ENCODE measurements at regions not wholly inside any gene's neighbourhood (a gene's known extent, or its start where the extent isn't known, plus 50 kb on each side); places are given as distances from the start of the nearest gene placed in this dataset.

DNA sequence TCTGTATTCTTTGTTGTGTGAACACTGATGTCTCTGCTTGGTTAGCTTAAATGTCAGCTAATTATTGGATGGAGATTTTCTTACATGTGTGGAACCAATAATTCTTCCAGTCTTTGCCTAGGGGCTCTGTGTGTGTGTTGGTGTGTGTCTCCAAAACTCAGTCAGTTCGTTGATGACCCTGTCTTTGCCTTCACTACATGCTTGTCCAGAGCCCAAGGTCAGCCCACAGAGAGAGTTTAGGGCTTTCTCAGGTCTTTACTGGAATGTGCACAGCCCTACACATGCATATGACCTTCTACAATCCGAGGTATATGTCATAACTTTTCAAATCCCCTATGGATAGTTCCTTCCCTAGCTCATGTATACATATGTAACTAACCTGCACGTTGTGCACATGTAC, 74.1 kb upstream of the LDAH start:
- no peak overlapping the region for H3K4me3 Mint-ChIP-seq (ENCODE audit: low read depth, unreplicated experiment)
- DNase-seq = no peak
- CTCF ChIA-PET = no interaction called here
- H3K4me1 Mint-ChIP-seq (ENCODE audit: low read depth, unreplicated experiment) = no peaks in the 10 kb centered on the region
- H3K9me3 Mint-ChIP-seq (ENCODE audit: low read depth, unreplicated experiment) = peaks cover 3% of the 10 kb centered on the region
- no peaks in the 10 kb centered on the region for H3K36me3 Mint-ChIP-seq (ENCODE audit: insufficient read depth, unreplicated experiment)
- intact Hi-C loops (cut with micrococcal nuclease; ENCODE audit: unreplicated experiment) = no loop called here
- no TSS peak for BruUV-seq (replicated peaks)
- TF ChIP-seq, protein P1, sequence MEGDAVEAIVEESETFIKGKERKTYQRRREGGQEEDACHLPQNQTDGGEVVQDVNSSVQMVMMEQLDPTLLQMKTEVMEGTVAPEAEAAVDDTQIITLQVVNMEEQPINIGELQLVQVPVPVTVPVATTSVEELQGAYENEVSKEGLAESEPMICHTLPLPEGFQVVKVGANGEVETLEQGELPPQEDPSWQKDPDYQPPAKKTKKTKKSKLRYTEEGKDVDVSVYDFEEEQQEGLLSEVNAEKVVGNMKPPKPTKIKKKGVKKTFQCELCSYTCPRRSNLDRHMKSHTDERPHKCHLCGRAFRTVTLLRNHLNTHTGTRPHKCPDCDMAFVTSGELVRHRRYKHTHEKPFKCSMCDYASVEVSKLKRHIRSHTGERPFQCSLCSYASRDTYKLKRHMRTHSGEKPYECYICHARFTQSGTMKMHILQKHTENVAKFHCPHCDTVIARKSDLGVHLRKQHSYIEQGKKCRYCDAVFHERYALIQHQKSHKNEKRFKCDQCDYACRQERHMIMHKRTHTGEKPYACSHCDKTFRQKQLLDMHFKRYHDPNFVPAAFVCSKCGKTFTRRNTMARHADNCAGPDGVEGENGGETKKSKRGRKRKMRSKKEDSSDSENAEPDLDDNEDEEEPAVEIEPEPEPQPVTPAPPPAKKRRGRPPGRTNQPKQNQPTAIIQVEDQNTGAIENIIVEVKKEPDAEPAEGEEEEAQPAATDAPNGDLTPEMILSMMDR (IDR thresholded peaks at IDR 0.05; ENCODE audit: unreplicated experiment) = no peak
- no peak overlapping the region for H3K27ac Mint-ChIP-seq (ENCODE audit: unreplicated experiment)
- H3K27me3 Mint-ChIP-seq (ENCODE audit: unreplicated experiment) = peaks cover 59% of the 10 kb centered on the region

DNA sequence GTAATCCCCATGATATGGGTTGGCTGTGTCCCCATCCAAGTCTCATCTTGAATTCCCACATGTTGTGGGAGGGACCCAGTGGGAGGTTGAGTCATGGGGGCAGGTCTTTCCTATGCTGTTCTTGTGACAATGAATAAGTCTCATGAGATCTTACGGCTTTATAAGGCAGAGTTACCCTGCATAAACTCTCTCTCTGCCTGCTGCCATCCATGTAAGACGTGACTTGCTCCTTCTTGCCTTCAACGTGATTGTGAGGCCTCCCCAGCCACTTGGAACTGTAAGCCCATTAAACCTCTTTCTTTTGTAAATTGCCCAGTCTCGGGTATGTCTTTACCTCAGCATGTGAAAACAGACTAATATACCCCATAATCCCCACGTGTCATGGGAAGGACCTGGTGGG, 61.9 kb upstream of the LDAH start:
- CTCF ChIA-PET = interaction anchor here (0.5 kb wide), 1 partner anchor 27 kb away, joined by 3 read pairs; no protein-coding TSS in a partner anchor
- Mint-ChIP-seq H3K36me3 (ENCODE audit: insufficient read depth, unreplicated experiment) (no peaks in the 10 kb centered on the region), H3K4me3 (ENCODE audit: low read depth, unreplicated experiment) (no peak overlapping the region), H3K27me3 (ENCODE audit: unreplicated experiment) (peaks cover 34% of the 10 kb centered on the region), H3K9me3 (ENCODE audit: low read depth, unreplicated experiment) (no peaks in the 10 kb centered on the region), H3K4me1 (ENCODE audit: low read depth, unreplicated experiment) (no peaks in the 10 kb centered on the region), H3K27ac (ENCODE audit: unreplicated experiment) (no peak overlapping the region)
- DNase-seq = no peak
- TF ChIP-seq, protein P1 (IDR thresholded peaks at IDR 0.05; ENCODE audit: unreplicated experiment) = no peak
- BruUV-seq (replicated peaks) = no TSS peak
- intact Hi-C loops (cut with micrococcal nuclease; ENCODE audit: unreplicated experiment) = no loop called here

DNA sequence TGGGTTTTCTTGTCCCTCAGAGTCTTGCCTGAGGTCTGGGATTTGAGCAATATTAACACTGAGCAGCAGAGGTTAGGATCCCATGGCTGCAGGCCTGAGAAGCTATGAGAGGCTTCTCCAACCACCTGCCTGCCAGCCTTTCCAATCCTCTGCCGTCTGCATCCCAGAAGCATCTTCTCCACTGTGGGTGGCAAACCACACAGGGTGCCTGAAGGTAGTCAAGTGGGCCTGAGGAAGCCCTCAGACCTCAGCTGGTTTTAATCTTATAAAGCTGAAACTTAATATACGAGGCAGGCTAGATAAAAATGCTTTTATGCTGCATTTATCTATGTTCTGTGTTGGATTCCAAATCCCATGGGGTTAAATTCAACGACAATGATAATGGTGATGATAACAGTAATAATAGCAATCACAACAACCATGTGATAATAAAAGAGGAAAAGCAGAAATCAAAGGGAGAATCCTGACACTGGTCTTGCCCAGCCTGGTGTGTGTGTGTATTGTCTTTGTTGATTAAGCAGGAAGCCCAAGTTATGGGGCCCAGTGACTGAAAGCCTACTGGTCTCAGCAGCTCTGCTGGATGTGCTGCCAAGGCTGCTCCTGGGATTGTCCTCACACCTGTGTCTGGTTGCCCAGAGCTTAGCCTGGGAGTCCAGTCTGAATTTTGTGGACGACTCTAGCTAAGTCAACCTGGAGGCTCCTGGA, 59.7 kb upstream of the LDAH start:
- no peak for DNase-seq
- H3K27ac Mint-ChIP-seq (ENCODE audit: unreplicated experiment) = no peak overlapping the region
- intact Hi-C loops (cut with micrococcal nuclease; ENCODE audit: unreplicated experiment) = no loop called here
- H3K36me3 Mint-ChIP-seq (ENCODE audit: insufficient read depth, unreplicated experiment) = no peaks in the 10 kb centered on the region
- CTCF ChIA-PET = interaction anchor here (0.7 kb wide), 1 partner anchor 1383 kb away, joined by 3 read pairs; no protein-coding TSS in a partner anchor
- no peaks in the 10 kb centered on the region for H3K9me3 Mint-ChIP-seq (ENCODE audit: low read depth, unreplicated experiment)
- TF ChIP-seq, protein P1 (IDR thresholded peaks at IDR 0.05; ENCODE audit: unreplicated experiment) = no peak
- H3K4me1 Mint-ChIP-seq (ENCODE audit: low read depth, unreplicated experiment) = no peaks in the 10 kb centered on the region
- no TSS peak for BruUV-seq (replicated peaks)
- H3K27me3 Mint-ChIP-seq (ENCODE audit: unreplicated experiment) = peaks cover 34% of the 10 kb centered on the region
- H3K4me3 Mint-ChIP-seq (ENCODE audit: low read depth, unreplicated experiment) = no peak overlapping the region

DNA sequence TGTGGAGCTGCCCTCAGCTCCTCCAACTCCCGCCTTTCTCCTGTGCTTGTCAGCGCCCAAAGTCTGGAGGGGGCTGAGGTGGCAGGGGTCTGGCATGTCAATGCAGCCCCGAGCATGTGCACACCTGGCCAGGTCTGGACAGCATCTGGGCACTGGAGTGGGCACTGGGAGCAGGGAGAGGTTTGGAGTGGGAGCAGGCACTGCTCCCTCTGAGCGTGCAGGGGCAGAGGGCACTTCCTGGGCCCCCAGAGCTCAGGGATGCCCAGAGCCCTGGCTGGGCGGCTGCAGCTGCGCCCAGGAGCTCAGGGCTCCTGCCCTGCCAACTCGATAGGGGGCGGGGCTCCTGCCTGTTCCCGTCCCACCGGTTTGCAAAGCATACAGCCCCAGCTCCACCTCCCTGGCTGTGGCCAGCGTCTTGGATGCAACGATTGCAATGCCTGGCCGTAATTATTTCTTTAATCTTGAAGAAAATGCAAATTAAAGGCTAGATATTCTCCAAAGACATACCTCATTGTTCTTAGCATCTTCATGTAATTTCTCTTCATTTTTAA, 57.4 kb upstream of the LDAH start:
- no peak for DNase-seq
- no peak overlapping the region for H3K4me3 Mint-ChIP-seq (ENCODE audit: low read depth, unreplicated experiment)
- H3K27me3 Mint-ChIP-seq (ENCODE audit: unreplicated experiment) = peaks cover 34% of the 10 kb centered on the region
- intact Hi-C loops (cut with micrococcal nuclease; ENCODE audit: unreplicated experiment) = no loop called here
- BruUV-seq (replicated peaks) = no TSS peak
- no peak overlapping the region for H3K27ac Mint-ChIP-seq (ENCODE audit: unreplicated experiment)
- no peaks in the 10 kb centered on the region for H3K36me3 Mint-ChIP-seq (ENCODE audit: insufficient read depth, unreplicated experiment)
- CTCF ChIA-PET = no interaction called here
- TF ChIP-seq, protein P1 (IDR thresholded peaks at IDR 0.05; ENCODE audit: unreplicated experiment) = no peak
- no peaks in the 10 kb centered on the region for H3K4me1 Mint-ChIP-seq (ENCODE audit: low read depth, unreplicated experiment)
- H3K9me3 Mint-ChIP-seq (ENCODE audit: low read depth, unreplicated experiment) = no peaks in the 10 kb centered on the region

Measured in Calu3 (cell line).